ENCODE measurements at regions not wholly inside any gene's neighbourhood (a gene's known extent, or its start where the extent isn't known, plus 50 kb on each side); places are given as distances from the start of the nearest gene placed in this dataset.

GRCh38 chr4:1537410-1538095 lies 131.3 kb upstream of the NKX1-1 start:
- Histone ChIP-seq H3K4me1 (ENCODE audit: insufficient read depth, low read length, poor library complexity, severe bottlenecking) (peaks cover 16% of the 10 kb centered on the region), H3K27me3 (replicated peaks; ENCODE audit: insufficient read depth, low read depth, low read length, poor library complexity) (peaks cover 11% of the 10 kb centered on the region), H3K4me3 (ENCODE audit: low read depth, low read length, poor library complexity, severe bottlenecking) (no peak overlapping the region), H3K9me3 (ENCODE audit: low read depth, low read length, poor library complexity, severe bottlenecking) (no peaks in the 10 kb centered on the region), H3K36me3 (ENCODE audit: insufficient read depth, low read length, poor library complexity, severe bottlenecking) (no peaks in the 10 kb centered on the region), H3K27ac (ENCODE audit: low read depth, low read length, poor library complexity, severe bottlenecking) (no peak overlapping the region)
- ChIA-PET CTCF (no interaction called here), POLR2A (ENCODE audit: low non-redundant PET) (no interaction called here)
- DNase-seq (ENCODE audit: low spot score), result no peak
- intact Hi-C loops (cut with micrococcal nuclease; ENCODE audit: unreplicated experiment), result no loop called here
- no TSS peak for BruUV-seq (replicated peaks)
- no peak for TF ChIP-seq CTCF (conservative IDR thresholded peaks at IDR 0.05; ENCODE audit: low read depth, low read length)
- no peak for TF ChIP-seq EZH2 (IDR thresholded peaks at IDR 0.05; ENCODE audit: borderline replicate concordance, low read depth, low read length, poor library complexity, severe bottlenecking)

- peaks cover 17% of the 10 kb centered on the region for H3K27me3 ChIP-seq (replicated peaks; ENCODE audit: insufficient read depth, low read depth, low read length, poor library complexity)
- no peak overlapping the region for H3K4me3 ChIP-seq (ENCODE audit: low read depth, low read length, poor library complexity, severe bottlenecking)
- no peak for TF ChIP-seq EZH2 (IDR thresholded peaks at IDR 0.05; ENCODE audit: borderline replicate concordance, low read depth, low read length, poor library complexity, severe bottlenecking)
- TF ChIP-seq CTCF (conservative IDR thresholded peaks at IDR 0.05; ENCODE audit: low read depth, low read length), result no peak
- BruUV-seq (replicated peaks), result no TSS peak
- no peaks in the 10 kb centered on the region for H3K36me3 ChIP-seq (ENCODE audit: insufficient read depth, low read length, poor library complexity, severe bottlenecking)
- ChIA-PET CTCF (no interaction called here), POLR2A (ENCODE audit: low non-redundant PET) (no interaction called here)
- H3K27ac ChIP-seq (ENCODE audit: low read depth, low read length, poor library complexity, severe bottlenecking), result no peak overlapping the region
- H3K9me3 ChIP-seq (ENCODE audit: low read depth, low read length, poor library complexity, severe bottlenecking), result no peaks in the 10 kb centered on the region
- no peak for DNase-seq (ENCODE audit: low spot score)
- H3K4me1 ChIP-seq (ENCODE audit: insufficient read depth, low read length, poor library complexity, severe bottlenecking), result peaks cover 16% of the 10 kb centered on the region
- intact Hi-C loops (cut with micrococcal nuclease; ENCODE audit: unreplicated experiment), result no loop called here
These were observed 130.6 kb upstream of the NKX1-1 start for GRCh38 chr4:1536579-1537409.

- no TSS peak for BruUV-seq (replicated peaks)
- no peak for TF ChIP-seq EZH2 (IDR thresholded peaks at IDR 0.05; ENCODE audit: borderline replicate concordance, low read depth, low read length, poor library complexity, severe bottlenecking)
- no peak for TF ChIP-seq CTCF (conservative IDR thresholded peaks at IDR 0.05; ENCODE audit: low read depth, low read length)
- Histone ChIP-seq H3K4me3 (ENCODE audit: low read depth, low read length, poor library complexity, severe bottlenecking) (no peak overlapping the region), H3K27ac (ENCODE audit: low read depth, low read length, poor library complexity, severe bottlenecking) (no peak overlapping the region), H3K27me3 (replicated peaks; ENCODE audit: insufficient read depth, low read depth, low read length, poor library complexity) (peaks cover 24% of the 10 kb centered on the region), H3K36me3 (ENCODE audit: insufficient read depth, low read length, poor library complexity, severe bottlenecking) (no peaks in the 10 kb centered on the region), H3K9me3 (ENCODE audit: low read depth, low read length, poor library complexity, severe bottlenecking) (no peaks in the 10 kb centered on the region), H3K4me1 (ENCODE audit: insufficient read depth, low read length, poor library complexity, severe bottlenecking) (peaks cover 16% of the 10 kb centered on the region)
- intact Hi-C loops (cut with micrococcal nuclease; ENCODE audit: unreplicated experiment), result no loop called here
- CTCF ChIA-PET, result no interaction called here
- POLR2A ChIA-PET (ENCODE audit: low non-redundant PET), result no interaction called here
- no peak for DNase-seq (ENCODE audit: low spot score)
These were observed 129.8 kb upstream of the NKX1-1 start for GRCh38 chr4:1535926-1536578.

Measured in A673 (cell line).